HCT116 (cell line): ENCODE measurements at regions not wholly inside any gene's neighbourhood (a gene's known extent, or its start where the extent isn't known, plus 50 kb on each side); places are given as distances from the start of the nearest gene placed in this dataset.

Source experiments
- ATAC-seq: fragments of 200-7000 bp; cut with Tn5 transposase; 2 replicates; pipeline ENCODE4 v1.9.1; 2020; ENCODE audit warnings: mild to moderate bottlenecking, moderate library complexity
- BruUV-seq: library from RNA; stranded (reverse); fragments of 400-500 nt; replicated peaks from 2 replicates; lab custom pipeline; 2021; lab: Mats Ljungman, UMichigan
- CTCF ChIA-PET: fragments of 300-600 bp; sonication (Branson Sonifier 250); formaldehyde crosslinking; loops from one replicate; lab custom pipeline; 2021; ENCODE audit warnings: antibody characterized with exemption; lab: Charles Lee
- POLR2A ChIA-PET: fragments of 300-600, 350-600 bp; sonication (Branson Sonifier 250); formaldehyde crosslinking; loops from one replicate; lab custom pipeline; 2021; ENCODE audit warnings: antibody characterized with exemption; lab: Charles Lee
- RAD21 ChIA-PET, 2 experiments: fragments of 300-600 bp; sonication (Branson Sonifier 250); formaldehyde crosslinking; loops; one replicate each; lab custom pipeline; 2023; ENCODE audit warnings: low total read pairs in 2 of 2; ENCODE audit not compliant: uncharacterized antibody in 2 of 2, unreplicated experiment in 2 of 2, low non-redundant PET in 1 of 2; lab: Charles Lee
- DNase-seq: peaks from one replicate; pipeline ENCODE4 v3.0.0-alpha.2; 2010; ENCODE audit warnings: low read depth, low spot score
- H2AFZ ChIP-seq: fragments of 200-600 bp; shearing (Covaris generic), sonication (generic); 2 replicates; pipeline ENCODE4 v1.6.1; 2017; ENCODE audit warnings: low read depth, mixed run types, mixed read lengths, antibody characterized with exemption, low read length; ENCODE audit not compliant: poor library complexity, severe bottlenecking
- H3K27ac ChIP-seq: 2 replicates; pipeline ENCODE4 v1.5.1; 2012; ENCODE audit warnings: low read depth, low read length
- H3K27me3 ChIP-seq: fragments of 200-600 bp; sonication (generic); 2 replicates; pipeline ENCODE4 v1.6.1; 2016; ENCODE audit warnings: mixed run types, low read length, mixed read lengths; ENCODE audit not compliant: insufficient read depth
- H3K36me3 ChIP-seq, 2 experiments: fragments of 200-500 bp in 1 of 2; fragments of 200-600 bp in 1 of 2; sonication (Bioruptor generic) in 1 of 2; sonication (generic) in 1 of 2; 2 replicates each; pipeline versions ENCODE4 v1.5.1 to v1.6.1; 2014 to 2016; ENCODE audit warnings: low read length in 2 of 2, inconsistent platforms in 1 of 2, mixed read lengths in 1 of 2, mixed run types in 1 of 2; ENCODE audit not compliant: insufficient read depth in 2 of 2, control insufficient read depth in 1 of 2
- H3K4me1 ChIP-seq, 2 experiments: fragments of 200-600 bp in 1 of 2; sonication (generic) in 1 of 2; 2 replicates each; pipeline versions ENCODE4 v1.5.1 to v1.6.1; 2012 to 2017; ENCODE audit warnings: low read length in 2 of 2, inconsistent platforms in 1 of 2, mild to moderate bottlenecking in 1 of 2, mixed read lengths in 1 of 2, mixed run types in 1 of 2, moderate library complexity in 1 of 2; ENCODE audit not compliant: insufficient read depth in 2 of 2, control insufficient read depth in 1 of 2
- H3K4me2 ChIP-seq: fragments of 200-600 bp; sonication (generic); 2 replicates; pipeline ENCODE4 v1.6.1; 2017; ENCODE audit warnings: mixed run types, low read length, mixed read lengths
- H3K4me3 ChIP-seq, 2 experiments: fragments of 200-600 bp in 1 of 2; sonication (generic) in 1 of 2; replicated peaks in 1 of 2; 2 replicates each; pipeline ENCODE4 v1.5.1; 2011 to 2016; ENCODE audit warnings: low read length in 2 of 2, control low read depth in 1 of 2, low read depth in 1 of 2, mild to moderate bottlenecking in 1 of 2, mixed read lengths in 1 of 2, mixed run types in 1 of 2
- H3K79me2 ChIP-seq: fragments of 200-600 bp; sonication (generic); 2 replicates; pipeline ENCODE4 v1.6.1; 2017; ENCODE audit warnings: mild to moderate bottlenecking, mixed run types, low read length, moderate library complexity, mixed read lengths; ENCODE audit not compliant: insufficient read depth
- H3K9ac ChIP-seq: fragments of 200-600 bp; sonication (generic); 2 replicates; pipeline ENCODE4 v1.6.1; 2016; ENCODE audit warnings: low read length, mixed read lengths
- H3K9me2 ChIP-seq: fragments of 200-600 bp; sonication (generic), shearing (Covaris generic); 2 replicates; pipeline ENCODE4 v1.6.1; 2017; ENCODE audit warnings: mixed run types, mild to moderate bottlenecking, moderate library complexity; ENCODE audit not compliant: insufficient read depth
- H3K9me3 ChIP-seq, 2 experiments: fragments of 200-500 bp in 1 of 2; fragments of 200-600 bp in 1 of 2; sonication (Bioruptor generic) in 1 of 2; sonication (generic) in 1 of 2; 2 replicates each; pipeline ENCODE4 v1.6.1; 2014 to 2017; ENCODE audit warnings: low read length in 2 of 2, mixed read lengths in 2 of 2, inconsistent platforms in 1 of 2, low read depth in 1 of 2, mild to moderate bottlenecking in 1 of 2, mixed run types in 1 of 2, moderate library complexity in 1 of 2; ENCODE audit not compliant: control insufficient read depth in 1 of 2, insufficient read depth in 1 of 2
- H4K20me1 ChIP-seq: fragments of 200-600 bp; sonication (generic), shearing (Covaris generic); 2 replicates; pipeline ENCODE4 v1.6.1; 2017; ENCODE audit warnings: mixed run types, mild to moderate bottlenecking, moderate library complexity; ENCODE audit not compliant: insufficient read depth
- EZH2 ChIP-seq: fragments of 200-600 bp; sonication (generic); IDR thresholded peaks from 2 replicates; pipeline ENCODE4 v1.6.1; 2017; ENCODE audit warnings: antibody characterized with exemption, mixed run types
- FOSL1 ChIP-seq: IDR thresholded peaks from 2 replicates; pipeline ENCODE4 v1.6.1; 2012; ENCODE audit warnings: low read depth
- JUND ChIP-seq: IDR thresholded peaks from 2 replicates; pipeline ENCODE4 v1.6.1; 2012
- REST ChIP-seq: IDR thresholded peaks from 2 replicates; pipeline ENCODE4 v1.6.1; 2012; ENCODE audit warnings: low read depth
- SP1 ChIP-seq: IDR thresholded peaks from 2 replicates; pipeline ENCODE4 v1.6.1; 2012; ENCODE audit warnings: low read depth
- TCF7L2 ChIP-seq: IDR thresholded peaks from 2 replicates; pipeline ENCODE4 v1.7.0; 2011; ENCODE audit warnings: borderline replicate concordance, inconsistent platforms; ENCODE audit not compliant: insufficient read depth, insufficient read length; ENCODE audit errors: extremely low read depth
- intact Hi-C: fragments of 100-400 bp; cut with micrococcal nuclease; formaldehyde crosslinking; loops from 2 replicates; pipeline ENCODE4 v1.10.0; 2022
- TF ChIP-seq, protein P1 (sequence below), 3 experiments: fragments of 200-600 bp in 1 of 3; sonication (generic) in 1 of 3; IDR thresholded peaks in 2 of 3; conservative IDR thresholded peaks in 1 of 3; 2 replicates each; pipeline ENCODE4 v1.5.1; 2012 to 2017; ENCODE audit warnings: low read depth in 2 of 3, low read length in 2 of 3, antibody characterized with exemption in 1 of 3, borderline replicate concordance in 1 of 3, control low read depth in 1 of 3, mild to moderate bottlenecking in 1 of 3, mixed read lengths in 1 of 3, mixed run types in 1 of 3, moderate library complexity in 1 of 3; ENCODE audit not compliant: insufficient read depth in 1 of 3
- TF ChIP-seq, protein P2 (sequence below): IDR thresholded peaks from 2 replicates; pipeline ENCODE4 v1.6.1; 2012

- no peak for ATAC-seq
- intact Hi-C loops, result no loop called here
- RAD21 ChIA-PET, result no interaction called here
These were observed 1921.9 kb downstream of the OLFM4 start for GRCh38 chr13:54950546-54950945.

DNA sequence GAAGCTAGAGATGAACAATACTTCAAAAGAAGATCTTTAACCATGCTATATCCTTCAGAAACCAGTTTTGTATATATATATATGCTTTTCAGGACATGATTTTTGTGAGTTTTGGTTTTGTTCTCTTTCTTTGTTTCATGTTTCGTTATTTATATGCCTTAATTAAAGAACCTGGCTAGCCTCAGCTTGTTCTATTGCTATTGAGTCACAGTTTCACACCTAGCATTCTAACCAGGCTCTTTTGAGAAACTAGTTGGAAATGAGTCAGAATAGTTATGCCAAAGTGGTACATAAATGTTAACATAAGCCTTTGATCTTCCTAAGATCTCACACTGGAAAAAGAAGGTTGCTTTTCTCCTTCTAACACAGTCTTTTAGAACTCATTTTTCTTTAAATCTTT is 1925.2 kb downstream of the OLFM4 start:
- H3K9ac ChIP-seq, result no peak overlapping the region
- intact Hi-C loops, result no loop called here
- no peaks in the 10 kb centered on the region for H3K4me1 ChIP-seq
- TF ChIP-seq REST (no peak), JUND (no peak), SP1 (no peak), EZH2 (no peak), FOSL1 (no peak), TCF7L2 (no peak)
- TF ChIP-seq, protein P1, sequence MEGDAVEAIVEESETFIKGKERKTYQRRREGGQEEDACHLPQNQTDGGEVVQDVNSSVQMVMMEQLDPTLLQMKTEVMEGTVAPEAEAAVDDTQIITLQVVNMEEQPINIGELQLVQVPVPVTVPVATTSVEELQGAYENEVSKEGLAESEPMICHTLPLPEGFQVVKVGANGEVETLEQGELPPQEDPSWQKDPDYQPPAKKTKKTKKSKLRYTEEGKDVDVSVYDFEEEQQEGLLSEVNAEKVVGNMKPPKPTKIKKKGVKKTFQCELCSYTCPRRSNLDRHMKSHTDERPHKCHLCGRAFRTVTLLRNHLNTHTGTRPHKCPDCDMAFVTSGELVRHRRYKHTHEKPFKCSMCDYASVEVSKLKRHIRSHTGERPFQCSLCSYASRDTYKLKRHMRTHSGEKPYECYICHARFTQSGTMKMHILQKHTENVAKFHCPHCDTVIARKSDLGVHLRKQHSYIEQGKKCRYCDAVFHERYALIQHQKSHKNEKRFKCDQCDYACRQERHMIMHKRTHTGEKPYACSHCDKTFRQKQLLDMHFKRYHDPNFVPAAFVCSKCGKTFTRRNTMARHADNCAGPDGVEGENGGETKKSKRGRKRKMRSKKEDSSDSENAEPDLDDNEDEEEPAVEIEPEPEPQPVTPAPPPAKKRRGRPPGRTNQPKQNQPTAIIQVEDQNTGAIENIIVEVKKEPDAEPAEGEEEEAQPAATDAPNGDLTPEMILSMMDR (IDR thresholded peaks at IDR 0.05 in 2 of 3, conservative IDR thresholded peaks at IDR 0.05 in 1 of 3; ENCODE audit: borderline replicate concordance in 1 of 3, insufficient read depth in 1 of 3, low read depth in 2 of 3, low read length in 2 of 3), result no peak
- TF ChIP-seq, protein P2, sequence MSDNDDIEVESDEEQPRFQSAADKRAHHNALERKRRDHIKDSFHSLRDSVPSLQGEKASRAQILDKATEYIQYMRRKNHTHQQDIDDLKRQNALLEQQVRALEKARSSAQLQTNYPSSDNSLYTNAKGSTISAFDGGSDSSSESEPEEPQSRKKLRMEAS, result no peak
- TF ChIP-seq, all 23 proteins: peak for 0
- Histone ChIP-seq H3K79me2 (no peaks in the 10 kb centered on the region), H2AFZ (no peak overlapping the region), H3K9me3 (peaks cover 10 to 15% of the 10 kb centered on the region in 2 experiments; a peak in 2 of 4 replicates), H3K27me3 (no peaks in the 10 kb centered on the region), H3K9me2 (no peaks in the 10 kb centered on the region), H4K20me1 (no peaks in the 10 kb centered on the region), H3K4me2 (no peak overlapping the region), H3K4me3 (no peak overlapping the region), H3K27ac (no peak overlapping the region), H3K36me3 (no peaks in the 10 kb centered on the region)
- ATAC-seq (no peak), DNase-seq (no peak)
- ChIA-PET CTCF (no interaction called here), RAD21 (no interaction called here), POLR2A (no interaction called here)
- BruUV-seq, result no TSS peak

More at GRCh38 chr13:54950546-54950945, 1921.9 kb downstream of the OLFM4 start:
- no peaks in the 10 kb centered on the region for H3K4me1 ChIP-seq
- no peaks in the 10 kb centered on the region for H3K36me3 ChIP-seq
- no peak for TF ChIP-seq TCF7L2
- no peak for TF ChIP-seq JUND
- no peaks in the 10 kb centered on the region for H3K9me2 ChIP-seq
- H3K9ac ChIP-seq, result no peak overlapping the region
- H3K27me3 ChIP-seq, result no peaks in the 10 kb centered on the region
- no peaks in the 10 kb centered on the region for H3K79me2 ChIP-seq
- no peak overlapping the region for H3K4me2 ChIP-seq
- ChIA-PET CTCF (no interaction called here), POLR2A (no interaction called here)
- no peak overlapping the region for H3K4me3 ChIP-seq
- no TSS peak for BruUV-seq
- H2AFZ ChIP-seq, result no peak overlapping the region
- no peak overlapping the region for H3K27ac ChIP-seq
- no peak for DNase-seq
- peaks cover 8 to 17% of the 10 kb centered on the region in 2 experiments; a peak in 2 of 4 replicates for H3K9me3 ChIP-seq
- H4K20me1 ChIP-seq, result no peaks in the 10 kb centered on the region
